ENCODE measurements at regions not wholly inside any gene's neighbourhood (a gene's known extent, or its start where the extent isn't known, plus 50 kb on each side); places are given as distances from the start of the nearest gene placed in this dataset.
A peak's percentile ranks its signal among the peaks of the same experiment; 100 is the strongest.

- no peak for TF ChIP-seq PATZ1 (CRISPR knock-in tag; IDR thresholded peaks at IDR 0.05; ENCODE audit: borderline replicate concordance)
- no peak for TF ChIP-seq ZNF146 (CRISPR knock-in tag; IDR thresholded peaks at IDR 0.05; ENCODE audit: unreplicated experiment)
- TF ChIP-seq DACH1 (IDR thresholded peaks at IDR 0.05; ENCODE audit: partially characterized antibody), result peak; percentile 44
- peak; percentile 87; the same call in 1 of the 2 replicates for TF ChIP-seq CC2D1A (IDR thresholded peaks at IDR 0.05)
- peak; percentile 89 for TF ChIP-seq SMARCE1 (IDR thresholded peaks at IDR 0.05)
- TF ChIP-seq AFF1 (IDR thresholded peaks at IDR 0.05; ENCODE audit: low read depth in 1 of 2, partially characterized antibody in 2 of 2), result no peak
- peak; percentile 91 for TF ChIP-seq SMARCA4 (IDR thresholded peaks at IDR 0.05)
- TF ChIP-seq MAFG (tag; conservative IDR thresholded peaks at IDR 0.05), result no peak
- TF ChIP-seq JUN (IDR thresholded peaks at IDR 0.05; ENCODE audit: borderline replicate concordance, low read depth, low read length), result peak; percentile 43; the same call in 1 of the 2 replicates
- TF ChIP-seq JUN (CRISPR knock-in tag; IDR thresholded peaks at IDR 0.05; ENCODE audit: borderline replicate concordance), result no peak
- peak; percentile 47; the same call in 1 of the 2 replicates for TF ChIP-seq TFAP4 (CRISPR knock-in tag; IDR thresholded peaks at IDR 0.05; ENCODE audit: borderline replicate concordance)
- peak; percentile 79 for TF ChIP-seq PKNOX1 (IDR thresholded peaks at IDR 0.05)
- no peak for TF ChIP-seq HBP1 (CRISPR knock-in tag; IDR thresholded peaks at IDR 0.05)
- peak; percentile 76 for TF ChIP-seq HDAC3 (IDR thresholded peaks at IDR 0.05; ENCODE audit: borderline replicate concordance, partially characterized antibody)
- peak; percentile 84 for TF ChIP-seq MYNN (IDR thresholded peaks at IDR 0.05)
- no peak for TF ChIP-seq MYNN (CRISPR knock-in tag; IDR thresholded peaks at IDR 0.05)
- no peak for TF ChIP-seq HDAC6 (IDR thresholded peaks at IDR 0.05; ENCODE audit: low read depth, low read length)
Observed at GRCh38 chr20:5675103-5676091, 64.6 kb upstream of the GPCPD1 start (continued).

Data from K562 (cell line).